DMS114 treated with DMSO at 0.1 percent for 48 hours (cell line): ENCODE measurements at regions not wholly inside any gene's neighbourhood (a gene's known extent, or its start where the extent isn't known, plus 50 kb on each side); places are given as distances from the start of the nearest gene placed in this dataset.
"Not testable (repeated sequence)": the region's sequence is repeated elsewhere in the genome, so short reads cannot be mapped to it uniquely, and the experiment has no call there.

Experiments
- DNase-seq: peaks from one replicate; lab custom pipeline; 2025; ENCODE audit not compliant: unreplicated experiment; lab: John Stamatoyannopoulos, UW

- DNase-seq = no peak
Measured at GRCh38 chr2:212913640-212914306, 237.6 kb downstream of the IKZF2 start.

GRCh38 chr2:212912445-212913103 lies 238.8 kb downstream of the IKZF2 start:
- DNase-seq = no peak

- no peak for DNase-seq
Measured at GRCh38 chr2:212911011-212911410, 240.4 kb downstream of the IKZF2 start.

- DNase-seq = no peak
Measured at GRCh38 chr2:212908682-212909435, 242.6 kb downstream of the IKZF2 start.

GRCh38 chr2:212908031-212908430 lies 243.4 kb downstream of the IKZF2 start:
- DNase-seq = no peak

GRCh38 chr2:212906620-212907019 lies 244.8 kb downstream of the IKZF2 start:
- DNase-seq = no peak

GRCh38 chr2:212905640-212906201 lies 245.7 kb downstream of the IKZF2 start:
- DNase-seq = no peak

- no peak for DNase-seq
Measured at GRCh38 chr2:212904646-212905045, 246.8 kb downstream of the IKZF2 start.

GRCh38 chr2:212903413-212903812 lies 248.0 kb downstream of the IKZF2 start:
- DNase-seq = no peak

DNA sequence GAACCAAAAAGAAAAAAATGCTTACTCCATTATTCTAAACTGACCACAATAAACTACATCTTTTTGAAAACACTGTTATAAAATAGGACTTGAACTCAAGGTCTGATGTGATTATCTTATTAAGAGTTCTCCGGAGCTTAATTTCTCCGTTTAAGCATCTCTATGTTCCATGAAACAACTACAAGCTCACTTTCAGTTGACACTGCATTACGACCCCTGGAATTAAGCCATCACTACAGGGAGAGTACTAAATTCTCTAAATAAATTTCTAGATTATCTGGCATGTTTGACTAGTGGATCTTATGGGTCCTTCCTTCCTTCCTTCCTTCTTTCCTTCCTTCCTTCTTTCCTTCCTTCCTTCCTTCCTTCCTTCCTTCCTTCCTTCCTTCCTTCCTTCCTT lies 249.0 kb downstream of the IKZF2 start:
- DNase-seq = no peak

GRCh38 chr2:212901604-212902275 lies 249.7 kb downstream of the IKZF2 start:
- no peak for DNase-seq

GRCh38 chr2:212900715-212901114 lies 250.7 kb downstream of the IKZF2 start:
- no peak for DNase-seq

DNA sequence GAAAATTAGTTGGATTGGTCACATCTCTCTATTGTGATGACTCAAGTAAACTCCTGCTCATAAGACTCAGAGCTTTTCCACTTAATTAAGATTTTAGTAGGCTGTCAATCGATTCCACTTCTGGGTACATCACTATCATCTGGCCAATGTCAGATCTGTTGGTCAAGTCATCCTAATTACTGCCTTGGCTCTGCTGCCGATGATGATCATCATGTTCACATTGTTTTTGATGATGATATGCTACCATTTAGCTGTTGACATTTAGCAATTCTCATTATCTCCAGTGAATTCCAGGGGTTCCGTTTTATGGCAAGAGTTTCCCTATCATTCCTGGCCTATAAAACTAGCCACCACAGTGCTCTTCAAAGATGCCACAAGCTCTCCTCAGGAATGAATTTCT lies 253.4 kb downstream of the IKZF2 start:
- no peak for DNase-seq

GRCh38 chr2:212897296-212897695 lies 254.1 kb downstream of the IKZF2 start:
- no peak for DNase-seq

- DNase-seq = no peak
Measured at GRCh38 chr2:212894026-212894425, 257.4 kb downstream of the IKZF2 start.

DNA sequence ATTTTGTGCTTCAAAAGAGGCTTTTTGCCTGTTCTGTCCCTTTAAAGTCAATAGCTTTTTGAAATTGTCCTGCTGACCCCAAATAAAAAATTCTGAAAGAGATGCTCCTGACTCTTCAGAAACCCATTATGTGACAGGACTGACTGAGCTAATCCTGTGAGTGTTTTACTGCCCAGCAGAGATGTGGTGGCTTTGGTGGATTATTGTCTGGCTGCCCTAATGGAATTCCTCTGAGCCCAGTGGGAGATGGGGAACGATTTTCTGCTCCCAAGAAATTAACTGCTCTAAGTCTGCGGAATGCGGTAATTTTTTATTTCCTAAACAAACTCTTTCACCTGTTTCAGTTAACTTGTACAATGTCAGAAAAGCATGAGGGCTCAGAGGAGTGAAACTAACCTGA lies 258.2 kb downstream of the IKZF2 start:
- DNase-seq = no peak

DNA sequence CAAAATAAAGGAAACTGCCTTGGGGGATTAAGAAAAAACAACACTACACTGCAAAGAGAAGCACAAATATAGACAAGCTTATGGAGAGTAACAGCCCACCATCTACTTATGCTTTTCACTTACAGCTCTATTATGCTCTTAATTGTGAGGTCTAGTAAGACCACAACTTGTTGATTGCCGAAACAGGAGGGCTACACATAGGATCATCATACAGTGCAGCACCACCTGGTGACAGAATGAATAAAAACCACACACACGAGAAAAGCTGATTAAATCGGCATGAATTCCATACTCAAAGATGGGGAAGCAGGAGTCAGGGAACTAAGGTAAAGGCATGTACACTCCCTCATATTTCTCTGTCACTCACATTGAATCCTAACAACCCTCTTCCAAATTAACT lies 259.2 kb downstream of the IKZF2 start:
- DNase-seq = peak; percentile 6

- no peak for DNase-seq
Measured at GRCh38 chr2:212891580-212891979, 259.8 kb downstream of the IKZF2 start.

GRCh38 chr2:212882626-212883025 lies 268.8 kb downstream of the IKZF2 start:
- DNase-seq = no peak

DNA sequence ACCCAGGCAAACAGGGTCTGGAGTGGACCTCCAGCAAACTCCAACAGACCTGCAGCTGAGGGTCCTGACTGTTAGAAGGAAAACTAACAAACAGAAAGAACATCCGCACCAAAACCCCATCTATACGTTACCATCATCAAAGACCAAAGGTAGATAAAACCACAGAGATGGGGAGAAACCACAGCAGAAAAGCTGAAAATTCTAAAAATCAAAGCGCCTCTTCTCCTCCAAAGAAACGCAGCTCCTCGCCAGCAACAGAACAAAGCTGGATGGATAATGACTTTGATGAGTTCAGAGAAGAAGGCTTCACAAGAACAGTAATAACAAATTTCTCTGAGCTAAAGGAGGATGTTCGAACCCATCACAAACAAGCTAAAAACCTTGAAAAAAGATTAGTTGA lies 274.9 kb downstream of the IKZF2 start:
- not testable (repeated sequence) for DNase-seq

DNA sequence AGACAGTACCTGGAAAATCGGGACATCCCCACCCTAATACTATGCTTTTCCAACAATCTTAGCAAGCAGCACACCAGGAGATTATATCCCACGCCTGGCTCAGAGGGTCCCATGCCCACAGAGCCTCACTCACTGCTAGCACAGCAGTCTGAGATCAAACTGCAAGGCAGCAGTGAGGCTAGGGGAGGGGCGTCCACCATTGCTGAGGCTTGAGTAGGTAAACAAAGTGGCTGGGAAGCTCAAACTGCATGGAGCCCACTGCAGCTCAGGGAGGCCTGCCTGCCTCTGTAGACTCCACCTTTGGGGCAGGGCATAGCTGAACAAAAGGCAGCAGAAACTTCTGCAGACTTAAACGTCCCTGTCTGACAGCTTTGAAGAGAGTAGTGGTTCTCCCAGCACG lies 275.5 kb downstream of the IKZF2 start:
- DNase-seq = not testable (repeated sequence)
